ENCODE measurements at regions not wholly inside any gene's neighbourhood (a gene's known extent, or its start where the extent isn't known, plus 50 kb on each side); places are given as distances from the start of the nearest gene placed in this dataset.

DNA sequence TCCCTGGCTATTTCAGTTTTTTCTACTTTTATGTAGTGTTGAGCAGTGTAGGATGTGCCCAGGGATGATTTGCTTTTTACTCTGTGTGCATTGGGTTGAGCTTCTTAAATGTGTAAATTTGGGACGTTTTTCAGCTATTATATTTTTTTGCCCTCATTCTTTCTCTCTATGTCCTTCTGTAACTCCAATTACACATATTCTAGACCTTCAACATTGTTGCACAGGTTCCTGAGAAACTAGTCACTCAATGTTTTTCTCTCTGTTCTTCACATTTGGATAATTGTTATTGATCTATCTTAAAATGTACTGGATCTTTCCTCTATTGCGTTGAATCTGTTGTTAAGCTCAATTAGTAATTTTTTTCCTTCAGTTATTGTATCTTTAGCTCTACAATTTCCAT is 162.7 kb upstream of the TCF21 start:
- H3K27ac Mint-ChIP-seq, result no peak overlapping the region
- H3K9ac ChIP-seq (ENCODE audit: extremely low read depth, low read length, poor library complexity, severe bottlenecking), result no peak overlapping the region
- TF ChIP-seq, protein P1, sequence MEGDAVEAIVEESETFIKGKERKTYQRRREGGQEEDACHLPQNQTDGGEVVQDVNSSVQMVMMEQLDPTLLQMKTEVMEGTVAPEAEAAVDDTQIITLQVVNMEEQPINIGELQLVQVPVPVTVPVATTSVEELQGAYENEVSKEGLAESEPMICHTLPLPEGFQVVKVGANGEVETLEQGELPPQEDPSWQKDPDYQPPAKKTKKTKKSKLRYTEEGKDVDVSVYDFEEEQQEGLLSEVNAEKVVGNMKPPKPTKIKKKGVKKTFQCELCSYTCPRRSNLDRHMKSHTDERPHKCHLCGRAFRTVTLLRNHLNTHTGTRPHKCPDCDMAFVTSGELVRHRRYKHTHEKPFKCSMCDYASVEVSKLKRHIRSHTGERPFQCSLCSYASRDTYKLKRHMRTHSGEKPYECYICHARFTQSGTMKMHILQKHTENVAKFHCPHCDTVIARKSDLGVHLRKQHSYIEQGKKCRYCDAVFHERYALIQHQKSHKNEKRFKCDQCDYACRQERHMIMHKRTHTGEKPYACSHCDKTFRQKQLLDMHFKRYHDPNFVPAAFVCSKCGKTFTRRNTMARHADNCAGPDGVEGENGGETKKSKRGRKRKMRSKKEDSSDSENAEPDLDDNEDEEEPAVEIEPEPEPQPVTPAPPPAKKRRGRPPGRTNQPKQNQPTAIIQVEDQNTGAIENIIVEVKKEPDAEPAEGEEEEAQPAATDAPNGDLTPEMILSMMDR (conservative IDR thresholded peaks at IDR 0.05), result no peak
- no peaks in the 10 kb centered on the region for H3K4me1 ChIP-seq (ENCODE audit: control insufficient read depth, insufficient read depth, low read length)
- DNase-seq, result no peak
- no peaks in the 10 kb centered on the region for H3K27me3 ChIP-seq (ENCODE audit: control insufficient read depth, insufficient read depth, low read length, poor library complexity, severe bottlenecking)
- no peaks in the 10 kb centered on the region for H3K27me3 Mint-ChIP-seq (ENCODE audit: insufficient read depth)
- no peak overlapping the region for H3K27ac ChIP-seq (ENCODE audit: low read depth, low read length)
- WGBS, 2 experiments (ENCODE audit: insufficient coverage in 1 of 2, insufficient read length in 1 of 2), result 89% methylated on average over 2 of the region's 2 CpGs; no CpG with 5 or more reads in 1 of the 2 experiments
- no peak overlapping the region for H3K4me3 Mint-ChIP-seq
- no peaks in the 10 kb centered on the region for H3K36me3 ChIP-seq (ENCODE audit: control insufficient read depth, insufficient read depth, low read length)
- peaks cover 15% of the 10 kb centered on the region for H3K9me3 Mint-ChIP-seq
- no peaks in the 10 kb centered on the region for H3K36me3 Mint-ChIP-seq (ENCODE audit: low read depth)
- peaks cover 5% of the 10 kb centered on the region for H3K9me3 ChIP-seq (ENCODE audit: control insufficient read depth, low read length)
- H3K4me3 ChIP-seq (ENCODE audit: low read length), result no peak overlapping the region
- peaks cover 3% of the 10 kb centered on the region for H3K4me1 Mint-ChIP-seq

DNA sequence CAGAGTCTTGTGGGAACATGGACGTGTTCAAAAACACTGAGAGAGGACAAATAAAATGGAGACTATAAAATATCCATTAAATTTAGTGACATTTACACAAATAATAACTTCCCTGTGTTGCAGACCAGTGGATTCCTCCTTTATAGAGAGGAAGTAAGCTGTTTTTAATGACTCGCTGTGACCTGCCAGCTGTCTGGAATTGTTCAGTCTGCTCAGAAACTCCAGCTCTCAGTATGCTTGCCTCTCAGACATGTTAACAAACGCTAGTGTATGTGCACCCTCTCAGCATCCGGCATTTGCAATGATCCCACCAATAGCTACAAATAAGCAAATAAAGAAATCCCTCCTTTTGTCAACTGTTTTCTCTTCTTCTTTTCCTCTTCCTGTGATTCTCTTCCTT is 158.0 kb upstream of the TCF21 start:
- no peaks in the 10 kb centered on the region for H3K4me1 Mint-ChIP-seq
- no peak for DNase-seq
- H3K27me3 Mint-ChIP-seq (ENCODE audit: insufficient read depth), result no peaks in the 10 kb centered on the region
- Histone ChIP-seq H3K4me3 (ENCODE audit: low read length) (no peak overlapping the region), H3K4me1 (ENCODE audit: control insufficient read depth, insufficient read depth, low read length) (no peaks in the 10 kb centered on the region), H3K9ac (ENCODE audit: extremely low read depth, low read length, poor library complexity, severe bottlenecking) (no peak overlapping the region), H3K9me3 (ENCODE audit: control insufficient read depth, low read length) (peaks cover 14% of the 10 kb centered on the region), H3K36me3 (ENCODE audit: control insufficient read depth, insufficient read depth, low read length) (no peaks in the 10 kb centered on the region), H3K27me3 (ENCODE audit: control insufficient read depth, insufficient read depth, low read length, poor library complexity, severe bottlenecking) (no peaks in the 10 kb centered on the region), H3K27ac (ENCODE audit: low read depth, low read length) (no peak overlapping the region)
- no peaks in the 10 kb centered on the region for H3K36me3 Mint-ChIP-seq (ENCODE audit: low read depth)
- 92 to 93% methylated on average over 2 to 3 of the region's 4 CpGs for WGBS, 2 experiments (ENCODE audit: insufficient coverage in 1 of 2, insufficient read length in 1 of 2)
- peaks cover 19% of the 10 kb centered on the region for H3K9me3 Mint-ChIP-seq
- H3K4me3 Mint-ChIP-seq, result no peak overlapping the region
- TF ChIP-seq, protein P1 (conservative IDR thresholded peaks at IDR 0.05), result no peak
- H3K27ac Mint-ChIP-seq, result no peak overlapping the region

DNA sequence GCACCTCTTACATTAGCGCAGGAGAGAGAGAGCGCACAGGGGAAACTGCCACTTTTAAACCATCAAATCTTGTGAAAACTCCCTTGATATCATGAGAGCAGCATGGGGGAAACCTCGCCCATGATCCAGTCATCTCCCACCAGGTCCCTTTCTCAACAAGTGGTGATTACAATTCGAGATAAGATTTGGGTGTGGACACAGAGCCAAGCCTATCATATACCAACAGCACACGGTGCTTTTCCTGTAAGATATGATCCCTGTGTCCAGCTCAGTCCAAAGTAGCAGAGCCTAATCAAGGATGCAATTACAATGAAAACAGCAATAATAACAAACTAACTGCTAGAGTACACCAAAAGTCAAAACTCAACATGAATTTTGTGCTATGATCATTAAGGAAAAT is 148.7 kb upstream of the TCF21 start:
- Mint-ChIP-seq H3K36me3 (ENCODE audit: low read depth) (no peaks in the 10 kb centered on the region), H3K27me3 (ENCODE audit: insufficient read depth) (no peaks in the 10 kb centered on the region), H3K4me3 (no peak overlapping the region), H3K4me1 (peaks cover 9% of the 10 kb centered on the region), H3K27ac (no peak overlapping the region), H3K9me3 (no peaks in the 10 kb centered on the region)
- TF ChIP-seq, protein P1 (conservative IDR thresholded peaks at IDR 0.05), result no peak
- Histone ChIP-seq H3K4me1 (ENCODE audit: control insufficient read depth, insufficient read depth, low read length) (no peaks in the 10 kb centered on the region), H3K36me3 (ENCODE audit: control insufficient read depth, insufficient read depth, low read length) (no peaks in the 10 kb centered on the region), H3K27ac (ENCODE audit: low read depth, low read length) (no peak overlapping the region), H3K4me3 (ENCODE audit: low read length) (no peak overlapping the region), H3K27me3 (ENCODE audit: control insufficient read depth, insufficient read depth, low read length, poor library complexity, severe bottlenecking) (no peaks in the 10 kb centered on the region), H3K9ac (ENCODE audit: extremely low read depth, low read length, poor library complexity, severe bottlenecking) (no peak overlapping the region), H3K9me3 (ENCODE audit: control insufficient read depth, low read length) (no peaks in the 10 kb centered on the region)
- 86 to 87% methylated on average over 1 to 5 of the region's 5 CpGs for WGBS, 2 experiments (ENCODE audit: insufficient coverage in 1 of 2, insufficient read length in 1 of 2)
- DNase-seq, result no peak

All from endodermal cell (in vitro differentiated cells).